ENCODE measurements at regions not wholly inside any gene's neighbourhood (a gene's known extent, or its start where the extent isn't known, plus 50 kb on each side); places are given as distances from the start of the nearest gene placed in this dataset.

GRCh38 chr17:14760212-14760611, 459.3 kb downstream of the HS3ST3B1 start:
- no peaks in the 10 kb centered on the region for H3K36me3 Mint-ChIP-seq (ENCODE audit: low read depth)
- H3K9me3 Mint-ChIP-seq = peaks cover 8% of the 10 kb centered on the region
- TF ChIP-seq CTCF (IDR thresholded peaks at IDR 0.05) = no peak
- peaks cover 13% of the 10 kb centered on the region for H3K4me1 Mint-ChIP-seq
- no peak overlapping the region for H3K27ac Mint-ChIP-seq
- no peak for DNase-seq
- H3K27me3 Mint-ChIP-seq (ENCODE audit: low read depth, poor library complexity) = no peaks in the 10 kb centered on the region
- no peak overlapping the region for H3K4me3 Mint-ChIP-seq

GRCh38 chr17:14759325-14759724, 458.4 kb downstream of the HS3ST3B1 start:
- Mint-ChIP-seq H3K4me1 (peaks cover 13% of the 10 kb centered on the region), H3K36me3 (ENCODE audit: low read depth) (no peaks in the 10 kb centered on the region), H3K9me3 (peaks cover 8% of the 10 kb centered on the region), H3K27me3 (ENCODE audit: low read depth, poor library complexity) (no peaks in the 10 kb centered on the region), H3K4me3 (no peak overlapping the region), H3K27ac (no peak overlapping the region)
- DNase-seq = no peak
- TF ChIP-seq CTCF (IDR thresholded peaks at IDR 0.05) = no peak

GRCh38 chr17:14756479-14756878, 455.6 kb downstream of the HS3ST3B1 start:
- peak overlapping the region; percentile 24 for H3K27ac Mint-ChIP-seq
- peaks cover 13% of the 10 kb centered on the region for H3K4me1 Mint-ChIP-seq
- H3K4me3 Mint-ChIP-seq = no peak overlapping the region
- TF ChIP-seq CTCF (IDR thresholded peaks at IDR 0.05) = no peak
- no peaks in the 10 kb centered on the region for H3K36me3 Mint-ChIP-seq (ENCODE audit: low read depth)
- H3K27me3 Mint-ChIP-seq (ENCODE audit: low read depth, poor library complexity) = no peaks in the 10 kb centered on the region
- no peak for DNase-seq
- H3K9me3 Mint-ChIP-seq = peaks cover 12% of the 10 kb centered on the region

- Mint-ChIP-seq H3K36me3 (ENCODE audit: low read depth) (no peaks in the 10 kb centered on the region), H3K4me3 (no peak overlapping the region), H3K27ac (no peak overlapping the region), H3K27me3 (ENCODE audit: low read depth, poor library complexity) (no peaks in the 10 kb centered on the region), H3K9me3 (peaks cover 12% of the 10 kb centered on the region), H3K4me1 (peaks cover 8% of the 10 kb centered on the region)
- DNase-seq = no peak
- no peak for TF ChIP-seq CTCF (IDR thresholded peaks at IDR 0.05)
These were observed 454.1 kb downstream of the HS3ST3B1 start for GRCh38 chr17:14755002-14755401.

GRCh38 chr17:14753383-14753782, 452.5 kb downstream of the HS3ST3B1 start:
- Mint-ChIP-seq H3K9me3 (peaks cover 8% of the 10 kb centered on the region), H3K27ac (no peak overlapping the region), H3K27me3 (ENCODE audit: low read depth, poor library complexity) (peaks cover 3% of the 10 kb centered on the region), H3K36me3 (ENCODE audit: low read depth) (no peaks in the 10 kb centered on the region), H3K4me1 (peaks cover 13% of the 10 kb centered on the region), H3K4me3 (no peak overlapping the region)
- no peak for TF ChIP-seq CTCF (IDR thresholded peaks at IDR 0.05)
- no peak for DNase-seq

GRCh38 chr17:14752011-14752410, 451.1 kb downstream of the HS3ST3B1 start:
- Mint-ChIP-seq H3K9me3 (peaks cover 7% of the 10 kb centered on the region), H3K27me3 (ENCODE audit: low read depth, poor library complexity) (peaks cover 3% of the 10 kb centered on the region), H3K4me1 (peaks cover 20% of the 10 kb centered on the region), H3K36me3 (ENCODE audit: low read depth) (no peaks in the 10 kb centered on the region), H3K4me3 (no peak overlapping the region), H3K27ac (no peak overlapping the region)
- no peak for TF ChIP-seq CTCF (IDR thresholded peaks at IDR 0.05)
- DNase-seq = no peak

Measured in nephron progenitor cell (in vitro differentiated cells).